Myocyte (in vitro differentiated cells): ENCODE measurements at regions not wholly inside any gene's neighbourhood (a gene's known extent, or its start where the extent isn't known, plus 50 kb on each side); places are given as distances from the start of the nearest gene placed in this dataset.

Source experiments
- DNase-seq: peaks from one replicate; pipeline ENCODE4 v3.0.0-alpha.2; 2012; ENCODE audit warnings: low read depth

DNA sequence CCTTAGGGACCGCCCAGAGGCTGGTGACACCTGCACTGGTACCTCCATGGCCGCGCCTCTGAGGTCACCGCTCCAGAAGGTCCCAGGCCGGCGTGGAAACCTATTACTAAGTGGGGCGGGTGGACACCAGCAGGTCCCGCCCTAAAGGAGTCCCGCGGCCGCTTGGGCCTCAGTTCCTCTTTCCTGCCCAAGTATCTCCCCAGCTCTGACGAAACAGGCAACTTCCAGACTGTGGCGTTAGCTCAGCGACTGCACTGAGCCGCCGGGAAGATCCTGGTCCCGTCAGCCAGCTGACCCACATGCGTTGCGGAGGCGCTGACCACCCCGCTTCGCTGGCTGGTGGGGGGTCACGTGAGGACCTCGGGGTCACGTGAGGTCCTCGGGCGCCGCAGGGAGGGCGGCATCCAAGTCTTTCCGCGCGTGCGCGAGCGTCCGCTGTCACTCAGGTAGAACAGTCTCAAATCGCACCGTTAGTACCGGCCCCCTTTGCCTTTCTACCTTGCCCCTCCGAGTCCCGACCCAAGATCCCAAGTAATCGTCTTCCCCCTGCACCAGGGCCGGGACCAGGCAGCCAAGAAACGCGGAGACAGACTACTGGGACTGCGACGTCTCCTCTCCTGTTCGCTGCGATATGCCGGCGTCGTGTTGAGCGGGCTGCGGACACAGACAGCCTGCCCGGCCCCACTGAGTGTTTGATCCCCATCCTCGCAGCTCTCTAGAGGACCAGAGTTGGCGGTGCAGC lies 53.7 kb upstream of the KDM4C start:
- DNase-seq, result peak; percentile 73

DNA sequence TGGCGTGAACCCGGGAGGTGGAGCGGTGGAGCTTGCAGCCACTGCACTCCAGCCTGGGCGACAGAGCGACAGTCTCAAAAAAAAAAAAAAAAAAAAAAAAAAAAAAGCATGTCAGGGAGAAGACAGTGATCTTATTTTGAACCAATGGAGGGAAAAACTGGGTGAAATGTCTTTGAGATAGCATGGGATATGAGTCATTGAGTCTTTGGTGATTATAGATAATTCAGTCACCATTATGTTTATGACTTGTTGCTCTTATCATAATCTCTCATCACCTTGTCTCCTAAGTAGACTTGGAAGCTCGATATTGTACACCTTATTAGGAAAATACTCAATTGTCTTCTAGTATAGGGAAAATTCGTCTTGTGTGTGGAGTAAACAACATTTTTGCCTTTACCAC lies 55.1 kb upstream of the KDM4C start:
- no peak for DNase-seq

DNA sequence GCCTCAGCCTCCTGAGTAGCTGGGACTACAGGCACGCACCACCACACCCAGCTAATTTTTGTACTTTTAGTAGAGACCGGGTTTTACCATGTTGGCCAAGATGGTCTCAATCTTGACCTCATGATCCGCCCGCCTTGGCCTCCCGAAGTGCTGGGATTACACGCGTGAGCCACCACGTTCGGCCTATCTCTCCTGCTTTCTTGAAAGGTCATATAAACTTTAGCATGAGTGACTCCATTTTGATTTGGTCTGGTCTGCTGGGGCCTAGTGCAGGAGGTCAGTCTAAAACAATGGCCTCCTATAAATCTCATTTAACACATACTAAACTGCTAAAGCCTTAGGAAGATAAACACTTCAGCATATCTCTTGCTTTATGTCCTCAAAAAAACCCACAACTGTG lies 50.6 kb upstream of the GLDC start:
- DNase-seq, result no peak

DNA sequence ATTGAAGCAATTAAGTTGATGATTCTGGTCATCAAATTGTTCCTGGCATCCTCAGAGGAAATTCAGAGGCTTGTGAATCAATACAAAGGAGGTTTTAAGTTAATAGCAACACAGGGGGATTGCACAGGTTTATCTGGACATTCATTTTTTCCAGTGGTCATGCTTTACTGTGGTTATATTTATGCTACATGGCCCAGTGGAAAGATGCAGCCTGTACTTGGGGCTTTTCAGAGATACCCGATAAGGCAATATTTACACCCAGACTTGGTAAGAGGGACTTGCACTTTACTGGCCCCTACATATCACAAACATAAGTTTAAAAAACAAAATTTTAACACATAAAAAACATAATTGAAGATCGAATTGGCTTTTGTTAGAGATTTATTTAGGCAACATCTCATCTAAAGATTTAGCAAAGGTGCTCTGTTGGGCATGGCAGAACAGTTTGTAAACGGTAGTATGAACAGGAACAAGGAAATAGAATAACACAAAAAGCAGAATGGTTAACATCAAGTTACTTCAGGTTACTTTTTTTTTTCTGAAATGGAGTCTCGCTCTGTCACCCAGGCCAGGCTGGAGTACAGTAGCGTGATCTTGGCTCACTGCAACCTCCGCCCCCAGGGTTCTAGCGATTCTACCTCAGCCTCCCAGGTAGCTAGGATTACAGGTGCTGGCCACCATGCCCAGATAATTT lies 49.7 kb upstream of the GLDC start:
- DNase-seq, result no peak
